ENCODE measurements at regions not wholly inside any gene's neighbourhood (a gene's known extent, or its start where the extent isn't known, plus 50 kb on each side); places are given as distances from the start of the nearest gene placed in this dataset.

DNA sequence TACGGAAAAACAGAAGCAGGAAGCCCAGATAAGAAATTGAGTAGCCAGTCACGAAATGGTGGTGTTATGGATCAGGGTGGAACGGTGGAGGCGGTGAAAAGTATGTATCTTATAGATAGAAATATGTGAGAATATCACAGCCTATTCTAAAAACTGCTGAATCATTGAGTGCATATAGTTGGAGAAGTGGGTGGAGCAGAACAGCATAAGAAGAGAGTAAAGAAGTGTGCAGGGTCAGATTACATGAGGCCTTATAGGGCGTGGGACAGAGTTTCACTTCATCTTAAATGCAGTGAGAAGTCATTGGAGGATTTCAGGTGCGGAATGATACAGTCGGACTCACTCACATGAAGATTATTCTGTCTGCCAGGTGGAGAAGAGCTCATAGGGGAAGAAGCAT lies 293.1 kb downstream of the TRIML1 start:
- H3K9me3 Mint-ChIP-seq (ENCODE audit: low read depth, unreplicated experiment): peaks cover 10% of the 10 kb centered on the region
- no peaks in the 10 kb centered on the region for H3K36me3 Mint-ChIP-seq (ENCODE audit: insufficient read depth, unreplicated experiment)
- intact Hi-C loops (cut with micrococcal nuclease; ENCODE audit: unreplicated experiment): no loop called here
- H3K27me3 Mint-ChIP-seq (ENCODE audit: unreplicated experiment): no peaks in the 10 kb centered on the region
- BruUV-seq (replicated peaks): no TSS peak
- no peak overlapping the region for H3K27ac Mint-ChIP-seq (ENCODE audit: unreplicated experiment)
- H3K4me1 Mint-ChIP-seq (ENCODE audit: low read depth, unreplicated experiment): peaks cover 22% of the 10 kb centered on the region
- DNase-seq: no peak
- CTCF ChIA-PET: no interaction called here
- H3K4me3 Mint-ChIP-seq (ENCODE audit: low read depth, unreplicated experiment): no peak overlapping the region
- TF ChIP-seq, protein P1, sequence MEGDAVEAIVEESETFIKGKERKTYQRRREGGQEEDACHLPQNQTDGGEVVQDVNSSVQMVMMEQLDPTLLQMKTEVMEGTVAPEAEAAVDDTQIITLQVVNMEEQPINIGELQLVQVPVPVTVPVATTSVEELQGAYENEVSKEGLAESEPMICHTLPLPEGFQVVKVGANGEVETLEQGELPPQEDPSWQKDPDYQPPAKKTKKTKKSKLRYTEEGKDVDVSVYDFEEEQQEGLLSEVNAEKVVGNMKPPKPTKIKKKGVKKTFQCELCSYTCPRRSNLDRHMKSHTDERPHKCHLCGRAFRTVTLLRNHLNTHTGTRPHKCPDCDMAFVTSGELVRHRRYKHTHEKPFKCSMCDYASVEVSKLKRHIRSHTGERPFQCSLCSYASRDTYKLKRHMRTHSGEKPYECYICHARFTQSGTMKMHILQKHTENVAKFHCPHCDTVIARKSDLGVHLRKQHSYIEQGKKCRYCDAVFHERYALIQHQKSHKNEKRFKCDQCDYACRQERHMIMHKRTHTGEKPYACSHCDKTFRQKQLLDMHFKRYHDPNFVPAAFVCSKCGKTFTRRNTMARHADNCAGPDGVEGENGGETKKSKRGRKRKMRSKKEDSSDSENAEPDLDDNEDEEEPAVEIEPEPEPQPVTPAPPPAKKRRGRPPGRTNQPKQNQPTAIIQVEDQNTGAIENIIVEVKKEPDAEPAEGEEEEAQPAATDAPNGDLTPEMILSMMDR (IDR thresholded peaks at IDR 0.05; ENCODE audit: unreplicated experiment): no peak

DNA sequence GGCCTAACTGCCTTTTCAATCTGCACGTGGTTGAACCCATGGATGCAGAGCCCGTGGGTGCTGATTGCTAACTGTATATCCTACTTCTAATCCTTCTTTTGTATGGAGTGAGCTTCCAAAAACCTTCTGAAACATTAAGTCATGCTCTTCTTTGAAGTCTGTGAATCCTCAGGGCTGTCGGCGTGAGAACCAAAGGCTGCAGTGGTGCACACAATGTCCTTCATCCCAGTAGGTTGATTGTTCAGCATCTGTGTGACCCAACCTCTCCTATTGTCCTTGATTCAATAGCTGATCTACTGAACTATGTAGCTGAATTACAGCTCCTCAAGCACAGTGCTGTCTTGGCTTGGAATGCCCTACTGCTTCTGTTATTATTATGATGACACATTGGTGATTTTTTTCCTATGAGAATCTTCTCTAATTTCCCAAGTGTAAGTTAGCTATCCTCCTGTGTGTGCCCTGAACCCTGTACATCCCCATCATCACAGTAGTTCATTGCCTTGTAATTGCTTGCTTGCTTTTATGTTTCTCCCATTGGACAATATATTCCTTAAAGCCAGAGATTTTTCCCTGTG lies 294.6 kb downstream of the TRIML1 start:
- CTCF ChIA-PET: no interaction called here
- DNase-seq: no peak
- intact Hi-C loops (cut with micrococcal nuclease; ENCODE audit: unreplicated experiment): no loop called here
- TF ChIP-seq, protein P1 (IDR thresholded peaks at IDR 0.05; ENCODE audit: unreplicated experiment): no peak
- H3K36me3 Mint-ChIP-seq (ENCODE audit: insufficient read depth, unreplicated experiment): no peaks in the 10 kb centered on the region
- H3K9me3 Mint-ChIP-seq (ENCODE audit: low read depth, unreplicated experiment): peaks cover 10% of the 10 kb centered on the region
- no peak overlapping the region for H3K27ac Mint-ChIP-seq (ENCODE audit: unreplicated experiment)
- H3K27me3 Mint-ChIP-seq (ENCODE audit: unreplicated experiment): no peaks in the 10 kb centered on the region
- no peak overlapping the region for H3K4me3 Mint-ChIP-seq (ENCODE audit: low read depth, unreplicated experiment)
- no TSS peak for BruUV-seq (replicated peaks)
- peaks cover 31% of the 10 kb centered on the region for H3K4me1 Mint-ChIP-seq (ENCODE audit: low read depth, unreplicated experiment)

DNA sequence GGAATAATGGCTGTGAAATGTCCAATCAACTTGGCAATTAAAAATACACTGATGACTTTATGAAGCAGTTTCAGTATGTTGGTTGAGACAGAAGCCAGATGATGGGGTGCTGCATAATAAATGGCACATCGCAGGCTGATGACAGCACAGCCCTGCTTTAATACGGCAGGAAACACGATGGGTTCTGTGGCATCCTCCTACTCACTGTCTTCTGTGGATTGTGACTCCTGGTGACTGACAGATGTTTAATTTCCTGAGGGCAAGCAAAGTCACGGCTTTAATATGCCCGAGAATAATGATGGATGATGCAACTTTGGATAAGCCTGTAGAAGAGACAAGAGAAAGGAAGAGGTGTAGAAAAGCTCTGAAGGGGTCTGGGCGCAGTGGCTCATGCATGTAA lies 295.4 kb downstream of the TRIML1 start:
- H3K4me3 Mint-ChIP-seq (ENCODE audit: low read depth, unreplicated experiment): no peak overlapping the region
- peaks cover 38% of the 10 kb centered on the region for H3K4me1 Mint-ChIP-seq (ENCODE audit: low read depth, unreplicated experiment)
- H3K9me3 Mint-ChIP-seq (ENCODE audit: low read depth, unreplicated experiment): peaks cover 10% of the 10 kb centered on the region
- intact Hi-C loops (cut with micrococcal nuclease; ENCODE audit: unreplicated experiment): no loop called here
- no peaks in the 10 kb centered on the region for H3K27me3 Mint-ChIP-seq (ENCODE audit: unreplicated experiment)
- no peak overlapping the region for H3K27ac Mint-ChIP-seq (ENCODE audit: unreplicated experiment)
- DNase-seq: no peak
- H3K36me3 Mint-ChIP-seq (ENCODE audit: insufficient read depth, unreplicated experiment): no peaks in the 10 kb centered on the region
- no TSS peak for BruUV-seq (replicated peaks)
- TF ChIP-seq, protein P1 (IDR thresholded peaks at IDR 0.05; ENCODE audit: unreplicated experiment): no peak
- CTCF ChIA-PET: no interaction called here

DNA sequence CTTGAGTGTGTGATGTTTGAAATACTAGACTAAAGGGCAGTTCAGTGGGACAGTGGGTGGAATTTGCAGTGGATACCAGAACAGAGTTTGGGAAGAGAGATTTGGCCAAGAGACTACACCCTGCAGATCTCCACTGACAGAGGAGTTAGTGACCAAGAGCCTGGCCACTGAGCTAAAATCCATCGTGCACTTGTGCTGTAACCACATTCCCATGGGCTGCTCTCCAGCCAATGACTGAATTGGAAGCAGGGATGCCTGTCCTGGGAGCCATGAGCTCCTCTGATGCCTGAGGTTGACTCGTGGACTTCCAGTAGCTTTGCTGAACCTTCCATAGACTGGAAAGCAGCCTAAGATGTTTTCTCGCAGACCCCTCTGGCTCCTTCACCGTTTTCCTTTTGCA lies 296.1 kb downstream of the TRIML1 start:
- intact Hi-C loops (cut with micrococcal nuclease; ENCODE audit: unreplicated experiment): no loop called here
- Mint-ChIP-seq H3K4me3 (ENCODE audit: low read depth, unreplicated experiment) (no peak overlapping the region), H3K27me3 (ENCODE audit: unreplicated experiment) (no peaks in the 10 kb centered on the region), H3K9me3 (ENCODE audit: low read depth, unreplicated experiment) (peaks cover 10% of the 10 kb centered on the region), H3K4me1 (ENCODE audit: low read depth, unreplicated experiment) (peaks cover 42% of the 10 kb centered on the region), H3K27ac (ENCODE audit: unreplicated experiment) (no peak overlapping the region), H3K36me3 (ENCODE audit: insufficient read depth, unreplicated experiment) (no peaks in the 10 kb centered on the region)
- CTCF ChIA-PET: no interaction called here
- TF ChIP-seq, protein P1 (IDR thresholded peaks at IDR 0.05; ENCODE audit: unreplicated experiment): no peak
- DNase-seq: no peak
- BruUV-seq (replicated peaks): no TSS peak
